Mesenchymal stem cell (in vitro differentiated cells and primary cell): ENCODE measurements at regions not wholly inside any gene's neighbourhood (a gene's known extent, or its start where the extent isn't known, plus 50 kb on each side); places are given as distances from the start of the nearest gene placed in this dataset.

ENCODE experiments used
- DNase-seq: peaks from one replicate; pipeline ENCODE4 v3.0.0-alpha.2; 2013
- H2AFZ ChIP-seq: one replicate; pipeline ENCODE4 v1.6.1; 2013; ENCODE audit warnings: low read depth, mild to moderate bottlenecking, control low read depth, inconsistent platforms, low read length, moderate library complexity
- H2AK5ac ChIP-seq: 2 replicates; pipeline ENCODE4 v1.6.1; 2013; ENCODE audit warnings: low read length, moderate library complexity, mild to moderate bottlenecking, inconsistent platforms; ENCODE audit not compliant: severe bottlenecking
- H2BK120ac ChIP-seq: one replicate; pipeline ENCODE4 v1.6.1; 2013; ENCODE audit warnings: low read depth, mild to moderate bottlenecking, inconsistent platforms, low read length, moderate library complexity
- H2BK12ac ChIP-seq, 2 experiments: one replicate each; pipeline ENCODE4 v1.6.1; 2013; ENCODE audit warnings: inconsistent platforms in 2 of 2, low read length in 2 of 2, mild to moderate bottlenecking in 2 of 2, moderate library complexity in 2 of 2, control low read depth in 1 of 2
- H2BK15ac ChIP-seq: one replicate; pipeline ENCODE4 v1.6.1; 2013; ENCODE audit warnings: mild to moderate bottlenecking, low read depth, inconsistent platforms; ENCODE audit not compliant: poor library complexity, severe bottlenecking
- H2BK5ac ChIP-seq: 2 replicates; pipeline ENCODE4 v1.6.1; 2013; ENCODE audit warnings: low read depth, mild to moderate bottlenecking, low read length, control low read depth, inconsistent platforms; ENCODE audit not compliant: poor library complexity, severe bottlenecking
- H3K14ac ChIP-seq, 2 experiments: one replicate each; pipeline ENCODE4 v1.6.1; 2013; ENCODE audit warnings: inconsistent platforms in 2 of 2, low read length in 2 of 2, control low read depth in 1 of 2, mild to moderate bottlenecking in 1 of 2, moderate library complexity in 1 of 2
- H3K18ac ChIP-seq, 2 experiments: one replicate each; pipeline ENCODE4 v1.6.1; 2013; ENCODE audit warnings: inconsistent platforms in 2 of 2, low read length in 2 of 2, control low read depth in 1 of 2, low read depth in 1 of 2, mild to moderate bottlenecking in 1 of 2
- H3K23ac ChIP-seq, 2 experiments: one replicate each; pipeline ENCODE4 v1.6.1; 2013; ENCODE audit warnings: inconsistent platforms in 2 of 2, low read length in 2 of 2, mild to moderate bottlenecking in 2 of 2, moderate library complexity in 2 of 2, control low read depth in 1 of 2
- H3K27ac ChIP-seq: 2 replicates; pipeline ENCODE4 v1.5.1; 2013; ENCODE audit warnings: mild to moderate bottlenecking, moderate library complexity, low read length, control low read depth, inconsistent platforms; ENCODE audit not compliant: poor library complexity, severe bottlenecking
- H3K27me3 ChIP-seq, 2 experiments: 2 replicates each; pipeline versions ENCODE4 v1.6.1 to v1.7.0; 2013; ENCODE audit warnings: low read length in 2 of 2, mild to moderate bottlenecking in 2 of 2, moderate library complexity in 2 of 2, control low read depth in 1 of 2, inconsistent platforms in 1 of 2; ENCODE audit not compliant: control insufficient read depth in 1 of 2, insufficient read depth in 1 of 2
- H3K36me3 ChIP-seq, 2 experiments: 2 replicates each; pipeline versions ENCODE4 v1.6.1 to v1.7.0; 2013; ENCODE audit warnings: low read length in 2 of 2, control low read depth in 1 of 2, inconsistent platforms in 1 of 2, low read depth in 1 of 2, mild to moderate bottlenecking in 1 of 2; ENCODE audit not compliant: insufficient read depth in 2 of 2, control insufficient read depth in 1 of 2
- H3K4ac ChIP-seq, 2 experiments: one replicate each; pipeline ENCODE4 v1.6.1; 2013; ENCODE audit warnings: inconsistent platforms in 2 of 2, low read length in 2 of 2, mild to moderate bottlenecking in 2 of 2, moderate library complexity in 2 of 2, control low read depth in 1 of 2, low read depth in 1 of 2
- H3K4me1 ChIP-seq: 2 replicates; pipeline ENCODE4 v1.6.1; 2013; ENCODE audit warnings: low read depth, low read length, control low read depth; ENCODE audit not compliant: control insufficient read depth, insufficient read depth
- H3K4me2 ChIP-seq: 2 replicates; pipeline ENCODE4 v1.6.1; 2013; ENCODE audit warnings: low read length, mild to moderate bottlenecking, inconsistent platforms; ENCODE audit not compliant: poor library complexity, severe bottlenecking
- H3K4me3 ChIP-seq, 2 experiments: 2 replicates each; pipeline versions ENCODE4 v1.5.1 to v1.7.0; 2013; ENCODE audit warnings: low read length in 2 of 2, mild to moderate bottlenecking in 2 of 2, control low read depth in 1 of 2, low read depth in 1 of 2; ENCODE audit not compliant: insufficient read depth in 1 of 2
- H3K79me1 ChIP-seq: replicated peaks from 2 replicates; pipeline ENCODE4 v1.6.1; 2013; ENCODE audit warnings: mild to moderate bottlenecking, control low read depth, low read length, inconsistent platforms; ENCODE audit not compliant: poor library complexity, severe bottlenecking
- H3K9ac ChIP-seq: 2 replicates; pipeline ENCODE4 v1.7.0; 2013; ENCODE audit warnings: mild to moderate bottlenecking, low read length, moderate library complexity
- H3K9me3 ChIP-seq: 2 replicates; pipeline ENCODE4 v1.7.0; 2013; ENCODE audit warnings: mild to moderate bottlenecking, low read length; ENCODE audit not compliant: control insufficient read depth
- H4K8ac ChIP-seq: one replicate; pipeline ENCODE4 v1.6.1; 2013; ENCODE audit warnings: inconsistent platforms, mild to moderate bottlenecking, low read length, moderate library complexity
- H4K91ac ChIP-seq: one replicate; pipeline ENCODE4 v1.6.1; 2013; ENCODE audit warnings: mild to moderate bottlenecking, low read length, inconsistent platforms
- WGBS: methylation state at CpG from one replicate; pipeline ENCODE4 v1.1.7; 2013; ENCODE audit warnings: mixed read lengths; 5-methylcytosine and 5-hydroxymethylcytosine counted together

GRCh38 chr16:72286936-72287620 lies 115.1 kb upstream of the PMFBP1 start:
- Histone ChIP-seq H3K9me3 (no peaks in the 10 kb centered on the region), H2AFZ (no peak overlapping the region), H3K36me3 (no peaks in the 10 kb centered on the region), H3K4me2 (no peak overlapping the region), H3K27me3 (no peaks in the 10 kb centered on the region), H3K79me1 (no peaks in the 10 kb centered on the region), H2BK12ac (no peak overlapping the region), H2AK5ac (no peak overlapping the region), H2BK120ac (no peak overlapping the region), H3K23ac (no peak overlapping the region), H3K18ac (no peak overlapping the region), H2BK15ac (no peak overlapping the region), H3K9ac (no peak overlapping the region), H4K8ac (no peak overlapping the region), H3K14ac (no peak overlapping the region), H4K91ac (no peak overlapping the region), H2BK5ac (no peak overlapping the region), H3K4me1 (no peaks in the 10 kb centered on the region), H3K27ac (no peak overlapping the region), H3K4me3 (no peak overlapping the region), H3K4ac (no peak overlapping the region)
- 100% methylated on average over 3 of the region's 3 CpGs for whole genome bisulfite sequencing
- DNase-seq, result no peak

- Histone ChIP-seq H2AFZ (no peak overlapping the region), H3K4ac (no peak overlapping the region), H3K23ac (no peak overlapping the region), H3K4me3 (no peak overlapping the region), H3K27me3 (no peaks in the 10 kb centered on the region), H2BK12ac (no peak overlapping the region), H2BK5ac (no peak overlapping the region), H3K18ac (no peak overlapping the region), H4K8ac (no peak overlapping the region), H3K4me2 (no peak overlapping the region), H3K36me3 (no peaks in the 10 kb centered on the region), H2AK5ac (no peak overlapping the region), H2BK15ac (no peak overlapping the region), H3K9ac (no peak overlapping the region), H2BK120ac (no peak overlapping the region), H3K14ac (no peak overlapping the region), H3K9me3 (no peaks in the 10 kb centered on the region), H3K79me1 (no peaks in the 10 kb centered on the region), H3K4me1 (no peaks in the 10 kb centered on the region), H3K27ac (no peak overlapping the region), H4K91ac (no peak overlapping the region)
- WGBS, result 81% methylated on average over 4 of the region's 6 CpGs
- peak; percentile 28 for DNase-seq
These were observed 113.8 kb upstream of the PMFBP1 start for GRCh38 chr16:72285728-72286127.

DNA sequence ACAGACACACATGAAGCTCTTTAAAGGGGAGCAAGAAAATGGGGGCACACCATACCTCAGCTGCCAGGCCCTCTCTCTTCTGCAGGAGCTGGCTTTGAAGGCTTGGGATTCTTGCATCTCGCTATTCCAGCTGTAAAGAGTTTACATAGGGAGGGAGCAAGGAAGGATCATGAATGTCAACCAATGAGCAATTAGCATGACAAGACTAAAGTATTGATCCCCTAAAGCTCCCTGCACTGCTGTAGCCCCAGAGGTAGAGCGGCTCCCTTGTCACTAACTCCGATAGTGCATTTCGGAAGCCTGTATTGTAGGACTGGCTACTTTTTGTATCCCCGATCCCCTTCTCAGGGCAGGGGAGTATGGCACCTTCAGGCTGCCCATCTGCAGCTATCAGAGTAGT lies 113.4 kb upstream of the PMFBP1 start:
- Histone ChIP-seq H3K4me2 (no peak overlapping the region), H3K9me3 (no peaks in the 10 kb centered on the region), H3K23ac (no peak overlapping the region), H3K4me3 (no peak overlapping the region), H3K4me1 (no peaks in the 10 kb centered on the region), H2BK5ac (no peak overlapping the region), H3K14ac (no peak overlapping the region), H2BK15ac (no peak overlapping the region), H2BK120ac (no peak overlapping the region), H3K27me3 (no peaks in the 10 kb centered on the region), H3K18ac (no peak overlapping the region), H4K91ac (no peak overlapping the region), H3K9ac (no peak overlapping the region), H2AK5ac (no peak overlapping the region), H3K36me3 (no peaks in the 10 kb centered on the region), H3K27ac (no peak overlapping the region), H2AFZ (no peak overlapping the region), H2BK12ac (no peak overlapping the region), H3K79me1 (no peaks in the 10 kb centered on the region), H4K8ac (no peak overlapping the region), H3K4ac (no peak overlapping the region)
- DNase-seq, result no peak
- 95% methylated on average over 5 of the region's 5 CpGs for WGBS

DNA sequence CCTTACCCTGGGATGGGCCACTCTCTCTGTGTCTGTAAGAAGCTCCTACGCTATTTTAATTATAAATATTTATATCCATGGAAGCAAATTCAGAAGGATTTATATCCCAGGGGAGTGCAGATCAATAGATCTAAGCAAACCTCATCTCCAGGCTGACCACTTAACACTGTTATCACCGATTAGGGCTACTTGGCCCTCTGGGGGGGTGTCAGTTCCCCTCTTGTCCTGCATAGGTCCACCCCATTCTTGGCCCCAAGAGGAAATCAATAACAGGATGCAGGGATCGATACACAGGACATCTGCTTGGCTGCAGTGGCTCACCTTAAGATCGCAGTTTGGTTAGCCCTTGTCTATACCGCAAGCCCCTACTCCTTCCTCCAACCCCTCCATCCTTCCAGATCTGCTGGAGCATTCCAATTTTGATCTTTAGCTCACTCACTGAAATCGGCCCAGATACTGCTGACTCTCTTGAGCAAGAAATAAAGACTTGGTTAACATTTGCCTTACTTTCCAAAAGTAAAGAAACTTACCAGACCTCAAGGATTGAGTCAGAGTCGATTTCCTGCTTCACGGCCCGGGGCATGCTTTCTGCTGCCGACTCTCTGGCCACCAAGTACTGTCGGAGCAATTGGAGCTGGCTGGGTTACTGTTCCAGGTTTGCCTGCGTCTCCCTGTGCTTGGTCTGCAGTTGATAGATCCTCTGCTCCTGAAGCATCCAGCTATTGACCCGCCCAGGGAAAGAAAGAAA lies 112.3 kb upstream of the PMFBP1 start:
- Histone ChIP-seq H2BK12ac (no peak overlapping the region), H3K4me3 (no peak overlapping the region), H2BK15ac (no peak overlapping the region), H3K9ac (no peak overlapping the region), H3K4ac (no peak overlapping the region), H3K79me1 (no peaks in the 10 kb centered on the region), H3K4me2 (no peak overlapping the region), H3K36me3 (no peaks in the 10 kb centered on the region), H3K23ac (no peak overlapping the region), H3K4me1 (no peaks in the 10 kb centered on the region), H2AK5ac (no peak overlapping the region), H4K8ac (no peak overlapping the region), H3K14ac (no peak overlapping the region), H3K18ac (no peak overlapping the region), H3K27me3 (no peaks in the 10 kb centered on the region), H2BK5ac (no peak overlapping the region), H3K27ac (no peak overlapping the region), H4K91ac (no peak overlapping the region), H2AFZ (no peak overlapping the region), H3K9me3 (no peaks in the 10 kb centered on the region), H2BK120ac (no peak overlapping the region)
- DNase-seq, result no peak
- 93% methylated on average over 11 of the region's 13 CpGs for WGBS
